GM12892 (cell line): ENCODE measurements at regions not wholly inside any gene's neighbourhood (a gene's known extent, or its start where the extent isn't known, plus 50 kb on each side); places are given as distances from the start of the nearest gene placed in this dataset.

Experiments
- POLR2A ChIP-seq: IDR thresholded peaks from 2 replicates; pipeline ENCODE4 v1.6.1; 2011; ENCODE audit warnings: low read depth, low read length, control low read depth
- POLR2AphosphoS5 ChIP-seq: IDR thresholded peaks from 2 replicates; pipeline ENCODE4 v1.6.1; 2011; ENCODE audit warnings: low read depth, low read length, control low read depth

- no peak for TF ChIP-seq POLR2A
- no peak for TF ChIP-seq POLR2AphosphoS5
Observed at GRCh38 chr2:64258566-64258965, 114.3 kb upstream of the PELI1 start.
